ENCODE measurements at regions not wholly inside any gene's neighbourhood (a gene's known extent, or its start where the extent isn't known, plus 50 kb on each side); places are given as distances from the start of the nearest gene placed in this dataset.

- TF ChIP-seq CTCF (IDR thresholded peaks at IDR 0.05): no peak
- TF ChIP-seq POLR2A (IDR thresholded peaks at IDR 0.05): no peak
Observed at GRCh38 chr10:118455181-118455695, 113.1 kb upstream of the FAM204A start.
